Thyroid gland (tissue), 4 donors: ENCODE measurements at regions not wholly inside any gene's neighbourhood (a gene's known extent, or its start where the extent isn't known, plus 50 kb on each side); places are given as distances from the start of the nearest gene placed in this dataset.

Source experiments
- DNase-seq, 2 donors: peaks; one replicate each; pipeline ENCODE4 v3.0.0-alpha.2; 2019
- H3K27ac ChIP-seq, 3 donors: fragments of 200-600 bp; sonication (generic); 1 replicate in 2 of 3; 2 replicates in 1 of 3; pipeline ENCODE4 v1.5.1; 2016 to 2019; ENCODE audit warnings: mild to moderate bottlenecking in 1 of 3, moderate library complexity in 1 of 3
- H3K27me3 ChIP-seq: fragments of 200-600 bp; sonication (generic); one replicate; pipeline ENCODE4 v1.5.1; 2019
- H3K36me3 ChIP-seq, 2 donors: fragments of 200-600 bp; sonication (generic); one replicate each; pipeline ENCODE4 v1.5.1; 2016 to 2019
- H3K4me1 ChIP-seq, 2 donors: fragments of 200-600 bp; sonication (generic); one replicate each; pipeline ENCODE4 v1.5.1; 2017 to 2019
- H3K4me3 ChIP-seq, 3 donors: fragments of 200-600 bp; sonication (generic); replicated peaks in 1 of 3; 1 replicate in 2 of 3; 2 replicates in 1 of 3; pipeline ENCODE4 v1.5.1; 2016; ENCODE audit warnings: mild to moderate bottlenecking in 1 of 3
- H3K9me3 ChIP-seq: fragments of 200-600 bp; sonication (generic); one replicate; pipeline ENCODE4 v1.5.1; 2017
- POLR2A ChIP-seq, 2 donors: fragments of 450-650 bp; IDR thresholded peaks; one replicate each; pipeline ENCODE4 v1.6.1; 2017; ENCODE audit warnings: antibody characterized with exemption in 2 of 2, mild to moderate bottlenecking in 2 of 2, moderate library complexity in 1 of 2
- WGBS, 2 donors: methylation state at CpG; one replicate each; pipeline ENCODE4 v1.1.5; 2017; 5-methylcytosine and 5-hydroxymethylcytosine counted together
- intact Hi-C: fragments of 100-400 bp; cut with DNase I; formaldehyde crosslinking; loops from one replicate; pipeline ENCODE4 v1.15.1; 2023
- TF ChIP-seq, protein P1 (sequence below), 6 experiments: fragments of 200-600 bp in 3 of 6; fragments of 450-650 bp in 3 of 6; sonication (generic) in 3 of 6; IDR thresholded peaks; one replicate each; pipeline ENCODE4 v1.5.1; 2016 to 2019; ENCODE audit warnings: antibody characterized with exemption in 6 of 6, mild to moderate bottlenecking in 2 of 6, inconsistent platforms in 1 of 6, moderate library complexity in 1 of 6

- no peaks in the 10 kb centered on the region for H3K9me3 ChIP-seq
- H3K36me3 ChIP-seq = no peaks in the 10 kb centered on the region
- no peaks in the 10 kb centered on the region for H3K4me1 ChIP-seq
- intact Hi-C loops = no loop called here
- TF ChIP-seq, protein P1, sequence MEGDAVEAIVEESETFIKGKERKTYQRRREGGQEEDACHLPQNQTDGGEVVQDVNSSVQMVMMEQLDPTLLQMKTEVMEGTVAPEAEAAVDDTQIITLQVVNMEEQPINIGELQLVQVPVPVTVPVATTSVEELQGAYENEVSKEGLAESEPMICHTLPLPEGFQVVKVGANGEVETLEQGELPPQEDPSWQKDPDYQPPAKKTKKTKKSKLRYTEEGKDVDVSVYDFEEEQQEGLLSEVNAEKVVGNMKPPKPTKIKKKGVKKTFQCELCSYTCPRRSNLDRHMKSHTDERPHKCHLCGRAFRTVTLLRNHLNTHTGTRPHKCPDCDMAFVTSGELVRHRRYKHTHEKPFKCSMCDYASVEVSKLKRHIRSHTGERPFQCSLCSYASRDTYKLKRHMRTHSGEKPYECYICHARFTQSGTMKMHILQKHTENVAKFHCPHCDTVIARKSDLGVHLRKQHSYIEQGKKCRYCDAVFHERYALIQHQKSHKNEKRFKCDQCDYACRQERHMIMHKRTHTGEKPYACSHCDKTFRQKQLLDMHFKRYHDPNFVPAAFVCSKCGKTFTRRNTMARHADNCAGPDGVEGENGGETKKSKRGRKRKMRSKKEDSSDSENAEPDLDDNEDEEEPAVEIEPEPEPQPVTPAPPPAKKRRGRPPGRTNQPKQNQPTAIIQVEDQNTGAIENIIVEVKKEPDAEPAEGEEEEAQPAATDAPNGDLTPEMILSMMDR (IDR thresholded peaks at IDR 0.05) = no peak
- no peak for TF ChIP-seq POLR2A (IDR thresholded peaks at IDR 0.05)
- H3K4me3 ChIP-seq = no peak overlapping the region
- no peak overlapping the region for H3K27ac ChIP-seq
- no peak for DNase-seq
- 86 to 92% methylated on average over 2 of the region's 2 CpGs for WGBS, 2 donors
- H3K27me3 ChIP-seq = no peaks in the 10 kb centered on the region
Measured at GRCh38 chr3:61448378-61448777, 113.0 kb upstream of the PTPRG start.

- no peak for TF ChIP-seq POLR2A (IDR thresholded peaks at IDR 0.05)
- TF ChIP-seq, protein P1 (IDR thresholded peaks at IDR 0.05) = no peak
Measured at GRCh38 chr3:61449327-61450040, 111.9 kb upstream of the PTPRG start.

DNA sequence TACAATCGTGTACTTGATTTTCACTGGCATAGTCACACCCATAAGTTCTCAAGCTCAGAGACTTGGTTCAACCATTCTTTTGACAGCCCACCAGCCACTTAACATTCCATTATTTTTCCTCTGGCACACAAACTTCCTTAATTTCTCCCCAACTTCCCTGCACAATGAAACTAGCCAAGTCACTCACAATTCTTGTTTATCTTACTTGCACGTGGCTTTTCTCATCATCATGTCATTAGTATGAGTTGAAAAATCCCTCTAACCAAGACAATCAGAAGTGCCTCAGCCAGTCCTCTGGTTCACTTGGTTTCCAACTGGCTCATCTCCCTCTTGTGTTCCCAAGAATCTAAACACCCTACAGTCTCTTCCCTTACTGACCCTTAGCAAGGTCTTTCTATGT lies 110.5 kb upstream of the PTPRG start:
- intact Hi-C loops = no loop called here
- DNase-seq = no peak
- Histone ChIP-seq H3K27me3 (no peaks in the 10 kb centered on the region), H3K4me1 (no peaks in the 10 kb centered on the region), H3K36me3 (no peaks in the 10 kb centered on the region), H3K9me3 (no peaks in the 10 kb centered on the region), H3K4me3 (no peak overlapping the region), H3K27ac (no peak overlapping the region)
- WGBS, 2 donors = 24 to 42% methylated on average over 2 of the region's 2 CpGs
- TF ChIP-seq, protein P1 (IDR thresholded peaks at IDR 0.05) = no peak
- no peak for TF ChIP-seq POLR2A (IDR thresholded peaks at IDR 0.05)

More at GRCh38 chr3:61449327-61450040, 111.9 kb upstream of the PTPRG start:
- H3K4me1 ChIP-seq = no peaks in the 10 kb centered on the region
- H3K9me3 ChIP-seq = no peaks in the 10 kb centered on the region
- no peaks in the 10 kb centered on the region for H3K36me3 ChIP-seq
- H3K27me3 ChIP-seq = no peaks in the 10 kb centered on the region
- 88 to 94% methylated on average over 3 of the region's 3 CpGs for WGBS, 2 donors
- no peak for DNase-seq
- intact Hi-C loops = no loop called here
- H3K27ac ChIP-seq = no peak overlapping the region
- H3K4me3 ChIP-seq = no peak overlapping the region

- 51 to 60% methylated on average over 4 of the region's 4 CpGs for WGBS, 2 donors
- Histone ChIP-seq H3K4me1 (no peaks in the 10 kb centered on the region), H3K27me3 (no peaks in the 10 kb centered on the region), H3K9me3 (no peaks in the 10 kb centered on the region), H3K4me3 (no peak overlapping the region), H3K27ac (no peak overlapping the region), H3K36me3 (no peaks in the 10 kb centered on the region)
- intact Hi-C loops = no loop called here
- no peak for DNase-seq
- TF ChIP-seq, protein P1 (IDR thresholded peaks at IDR 0.05) = no peak
- no peak for TF ChIP-seq POLR2A (IDR thresholded peaks at IDR 0.05)
Measured at GRCh38 chr3:61451841-61452240, 109.5 kb upstream of the PTPRG start.

DNA sequence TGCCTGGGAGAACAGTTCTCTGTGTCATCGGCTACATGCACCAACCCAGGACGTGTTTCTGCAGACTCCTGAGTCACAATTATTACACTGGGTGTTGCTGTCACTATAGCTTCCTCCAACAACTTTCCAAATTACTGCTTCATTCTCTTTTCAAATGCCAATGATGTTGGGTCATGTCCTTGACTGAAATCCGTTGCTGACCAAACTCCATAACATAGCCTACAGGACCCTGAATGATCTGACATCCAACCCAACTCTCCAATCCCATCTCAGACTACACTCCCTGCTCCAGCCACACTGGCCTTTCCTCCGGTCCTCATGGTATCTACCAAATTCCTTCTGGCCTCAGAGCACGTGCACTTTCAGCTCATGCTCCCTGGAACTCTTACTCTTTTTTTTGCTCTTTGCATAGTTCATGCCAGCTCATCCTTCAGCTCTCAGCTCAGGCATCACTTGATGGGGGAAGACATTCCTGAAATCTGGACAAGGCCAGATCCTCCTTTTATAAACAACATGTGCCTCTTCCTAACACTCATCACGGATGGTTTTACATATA lies 108.8 kb upstream of the PTPRG start:
- no peaks in the 10 kb centered on the region for H3K27me3 ChIP-seq
- intact Hi-C loops = no loop called here
- 89 to 93% methylated on average over 6 of the region's 6 CpGs for WGBS, 2 donors
- H3K27ac ChIP-seq = no peak overlapping the region
- no peak for DNase-seq
- H3K9me3 ChIP-seq = no peaks in the 10 kb centered on the region
- TF ChIP-seq, protein P1 (IDR thresholded peaks at IDR 0.05) = no peak
- TF ChIP-seq POLR2A (IDR thresholded peaks at IDR 0.05) = no peak
- no peaks in the 10 kb centered on the region for H3K36me3 ChIP-seq
- no peak overlapping the region for H3K4me3 ChIP-seq
- H3K4me1 ChIP-seq = no peaks in the 10 kb centered on the region
